Stimulated activated CD4-positive, alpha-beta T cell treated with anti-CD3 and anti-CD28 coated beads, Interleukin-12 subunit alpha, Interleukin-12 subunit beta, amount 100 ng/mL, for 24 hours (primary cell): ENCODE measurements at regions not wholly inside any gene's neighbourhood (a gene's known extent, or its start where the extent isn't known, plus 50 kb on each side); places are given as distances from the start of the nearest gene placed in this dataset.

Source experiments
- DNase-seq, 2 experiments: peaks; one replicate each; pipeline ENCODE4 v3.0.0-alpha.2; 2020; ENCODE audit warnings: low read depth in 2 of 2

DNA sequence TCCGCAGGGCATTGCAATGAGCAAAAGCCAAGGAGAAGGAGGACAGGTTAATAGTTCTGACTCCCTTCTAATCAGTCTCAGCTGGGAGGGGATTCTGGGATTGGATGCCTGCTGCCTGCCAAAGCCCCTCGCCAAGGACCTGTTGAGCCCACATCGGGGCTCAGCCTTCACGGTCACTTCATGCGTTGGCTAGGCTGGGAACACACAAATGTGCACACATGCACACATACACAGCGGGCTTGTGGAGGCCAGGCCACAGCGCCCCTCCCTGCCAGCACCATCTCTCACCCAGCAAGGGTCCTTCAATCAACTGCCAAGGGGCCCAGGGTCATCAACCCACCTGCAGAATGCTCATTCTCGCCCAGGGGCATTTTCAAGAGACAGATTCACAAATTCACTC is 113.9 kb downstream of the C5orf15 start:
- no peak for DNase-seq

DNA sequence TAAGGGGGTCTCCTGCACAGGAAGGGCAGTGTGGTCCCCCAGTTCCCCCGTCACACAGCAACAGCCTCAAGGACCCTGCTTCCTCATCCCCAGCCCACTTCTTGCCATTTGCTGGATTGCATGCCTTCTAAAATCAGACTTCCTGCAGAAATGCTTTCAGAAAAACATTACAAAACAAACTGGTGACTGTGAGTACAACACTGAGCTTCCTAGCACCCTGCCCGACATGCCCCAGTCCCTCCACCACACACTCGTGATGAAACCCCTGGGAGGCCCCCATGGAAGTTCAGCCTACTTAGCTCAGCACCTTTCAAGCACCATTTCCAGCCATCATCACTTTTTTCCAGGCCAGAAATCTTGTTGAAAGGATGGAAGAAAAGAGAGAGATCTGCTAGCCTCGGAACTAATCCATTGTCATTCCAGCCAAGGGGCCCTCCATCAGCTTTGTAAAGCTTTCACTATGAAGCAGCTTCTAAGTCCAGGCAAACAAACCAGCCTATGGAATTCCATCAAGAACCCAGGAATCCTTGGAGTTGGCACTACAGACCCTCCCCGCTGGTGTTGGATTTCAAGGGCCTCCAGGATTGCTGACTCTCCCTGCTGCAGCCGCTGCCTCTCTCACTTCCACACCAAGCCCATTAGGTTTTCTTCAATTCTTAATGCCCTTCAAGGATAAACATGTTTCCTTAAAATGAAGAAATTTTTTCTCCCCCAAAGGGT is 114.6 kb downstream of the C5orf15 start:
- DNase-seq = no peak

DNA sequence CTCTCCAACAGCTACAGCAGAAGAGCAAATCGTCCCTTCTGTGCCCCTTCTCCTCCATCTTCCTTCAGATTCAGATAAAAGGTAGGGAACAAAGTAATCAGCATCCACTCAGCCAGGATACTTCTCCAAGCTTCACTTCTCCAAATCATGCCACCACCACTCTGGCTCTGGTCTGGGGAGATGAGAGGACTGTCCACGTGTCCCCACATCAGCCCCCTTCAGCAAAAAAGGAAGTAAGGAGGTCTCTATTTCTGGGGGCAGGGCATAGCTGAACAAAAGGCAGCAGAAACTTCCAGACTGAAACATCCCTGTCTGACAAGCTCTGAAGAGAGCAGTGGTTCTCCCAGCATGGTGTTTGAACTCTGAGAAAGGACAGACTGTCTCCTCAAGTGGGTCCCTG is 116.9 kb downstream of the C5orf15 start:
- no peak for DNase-seq

DNA sequence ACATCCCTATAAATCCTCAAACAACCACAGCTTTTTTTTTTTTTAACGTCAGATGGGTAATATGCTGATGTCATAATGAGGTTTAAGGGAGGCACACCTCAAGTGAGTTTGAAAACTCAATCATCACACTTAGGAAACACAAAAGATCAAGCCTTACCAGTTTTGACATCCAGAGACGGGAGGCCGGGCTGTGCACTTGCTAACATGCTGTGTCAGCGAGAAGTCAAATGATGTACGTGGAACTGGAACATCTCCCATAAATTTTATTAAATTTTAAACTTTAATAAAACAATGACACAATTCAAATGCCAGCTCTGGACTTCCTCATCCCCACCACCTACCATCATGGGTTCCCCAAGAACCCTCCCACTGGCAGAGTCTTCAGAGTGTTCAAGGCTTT is 117.6 kb downstream of the C5orf15 start:
- DNase-seq = no peak

DNA sequence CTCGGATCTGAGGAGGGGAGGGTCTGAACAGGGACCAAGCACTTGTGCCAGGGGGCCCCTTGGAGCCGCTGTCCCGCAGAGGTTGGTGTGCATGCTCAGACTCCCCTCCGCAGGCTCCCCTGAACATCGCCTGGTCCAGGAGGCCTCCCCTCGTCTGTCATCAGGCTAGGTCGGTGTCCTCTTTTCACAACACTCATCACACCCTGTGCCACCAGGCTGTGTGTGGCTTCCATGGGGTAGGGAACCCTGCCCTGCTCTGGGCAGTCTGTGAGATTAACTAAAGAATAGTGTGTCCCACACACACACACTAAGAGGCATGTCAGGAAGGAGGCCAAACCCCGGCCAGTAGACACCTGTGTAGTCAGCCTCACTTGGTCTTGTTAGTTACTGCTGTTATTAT is 119.3 kb downstream of the C5orf15 start:
- no peak for DNase-seq

DNA sequence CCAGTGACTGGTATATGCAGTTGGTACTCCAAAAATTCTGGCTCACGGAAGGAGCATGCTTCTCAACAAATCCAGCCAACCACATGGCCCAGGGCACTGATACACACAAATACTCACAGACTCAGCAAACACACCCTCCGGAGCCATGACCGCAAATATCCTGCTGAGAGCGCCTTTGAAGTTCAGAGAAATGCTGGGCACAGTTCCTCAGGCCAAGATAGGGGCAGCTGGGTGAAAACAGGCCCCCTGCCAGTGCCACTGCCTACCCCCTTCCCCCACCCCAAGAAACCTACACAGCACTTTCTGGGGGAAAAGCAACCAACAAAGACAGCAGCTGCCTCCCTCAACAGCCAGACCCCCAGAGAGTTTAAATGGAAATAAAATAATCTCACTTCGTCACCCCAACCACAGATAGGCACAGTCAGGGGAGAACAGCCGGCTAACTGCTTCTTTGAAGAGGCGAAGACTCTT is 120.0 kb downstream of the C5orf15 start:
- DNase-seq = no peak

DNA sequence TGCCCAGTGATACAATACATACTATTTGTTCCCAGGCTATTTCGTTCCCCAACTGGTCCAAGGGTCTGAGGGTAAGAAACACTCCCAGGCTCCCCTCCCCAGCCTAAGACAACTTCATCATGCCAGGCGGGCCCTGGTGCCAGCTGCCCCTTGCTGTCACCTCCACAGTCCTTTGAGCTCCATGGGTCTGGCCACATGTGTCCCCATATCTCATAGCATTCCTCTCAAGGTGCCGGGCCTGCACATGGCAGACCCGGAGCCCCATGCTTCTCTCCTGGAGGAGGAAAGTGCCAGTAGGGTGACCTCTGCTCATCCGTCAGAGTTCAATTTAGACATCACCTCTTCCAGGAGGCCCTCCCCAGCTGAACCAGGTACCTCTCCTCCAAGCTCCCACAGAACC is 120.5 kb downstream of the C5orf15 start:
- DNase-seq = no peak

DNA sequence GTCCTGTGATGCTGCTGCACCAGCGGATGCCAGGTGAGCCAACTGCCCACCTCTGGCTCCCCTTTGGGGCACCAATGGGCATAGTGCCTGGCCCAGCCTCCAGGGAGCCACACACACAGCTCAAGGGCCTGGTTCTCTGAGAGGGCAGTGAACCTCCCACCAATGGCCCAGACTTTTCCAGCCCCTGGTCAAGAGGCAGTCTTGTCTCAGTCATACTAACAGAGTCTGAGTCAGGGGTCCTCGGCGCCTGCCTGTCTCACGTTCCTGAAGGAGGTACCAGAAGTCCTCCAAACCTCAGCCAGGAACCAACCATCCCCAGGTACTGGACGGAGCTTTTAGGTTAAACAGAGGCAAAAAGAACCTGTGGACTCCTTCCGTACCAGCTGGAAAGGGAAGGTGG is 121.1 kb downstream of the C5orf15 start:
- DNase-seq = no peak

DNA sequence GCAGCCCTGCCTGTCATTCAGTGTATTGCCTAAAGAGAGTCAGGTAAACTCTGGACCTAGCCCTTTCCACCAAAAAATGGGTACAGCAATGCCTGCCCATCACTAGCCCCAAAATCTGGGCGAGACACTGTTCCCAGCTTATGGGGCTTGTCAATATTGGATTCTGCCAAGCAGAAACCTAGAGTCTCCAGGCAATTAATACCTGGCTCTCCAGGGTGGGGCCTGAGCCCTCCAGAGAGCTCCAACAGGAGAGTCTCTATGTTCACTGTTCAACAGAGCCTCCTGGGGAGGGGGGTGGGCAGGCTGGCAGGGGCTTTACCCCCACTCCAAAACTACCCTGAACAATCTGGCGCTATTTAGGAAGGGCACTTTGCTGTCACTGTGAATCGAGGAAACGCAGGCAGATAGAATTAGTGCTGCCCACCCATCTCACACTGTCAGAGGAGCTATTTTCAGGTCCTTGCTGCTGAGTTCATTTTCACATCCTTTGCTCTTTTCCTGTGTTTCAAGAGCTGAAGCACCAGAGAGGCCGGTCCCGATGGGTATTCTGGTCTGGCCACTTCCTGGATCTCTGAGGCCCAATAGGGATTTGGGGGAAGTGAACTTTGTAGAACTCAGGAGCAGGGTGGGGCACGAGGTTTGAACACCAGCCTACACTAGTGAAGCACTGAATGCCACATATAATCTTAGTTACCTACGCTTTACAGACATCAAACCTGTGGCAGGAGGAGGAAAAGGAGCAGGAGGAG is 121.8 kb downstream of the C5orf15 start:
- no peak for DNase-seq

DNA sequence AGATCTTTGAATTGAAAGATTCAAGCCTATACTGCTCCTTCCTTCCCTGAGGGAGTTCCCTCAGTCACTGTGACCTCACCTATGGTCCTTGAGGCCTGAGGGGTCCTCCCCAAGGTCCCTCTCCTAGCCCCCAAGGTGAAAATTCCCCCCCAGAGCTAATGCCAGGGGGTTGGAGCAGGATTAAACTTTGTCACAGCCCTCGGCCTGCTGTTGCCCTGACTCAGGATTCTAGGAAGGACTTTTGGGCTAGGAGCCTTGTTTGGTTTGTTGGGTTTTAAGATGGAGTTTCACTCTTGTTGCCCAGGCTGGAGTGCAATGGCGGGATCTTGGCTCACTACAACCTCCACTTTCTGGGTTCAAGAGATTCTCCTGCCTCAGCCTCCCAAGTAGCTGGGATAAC is 123.2 kb downstream of the C5orf15 start:
- no peak for DNase-seq

DNA sequence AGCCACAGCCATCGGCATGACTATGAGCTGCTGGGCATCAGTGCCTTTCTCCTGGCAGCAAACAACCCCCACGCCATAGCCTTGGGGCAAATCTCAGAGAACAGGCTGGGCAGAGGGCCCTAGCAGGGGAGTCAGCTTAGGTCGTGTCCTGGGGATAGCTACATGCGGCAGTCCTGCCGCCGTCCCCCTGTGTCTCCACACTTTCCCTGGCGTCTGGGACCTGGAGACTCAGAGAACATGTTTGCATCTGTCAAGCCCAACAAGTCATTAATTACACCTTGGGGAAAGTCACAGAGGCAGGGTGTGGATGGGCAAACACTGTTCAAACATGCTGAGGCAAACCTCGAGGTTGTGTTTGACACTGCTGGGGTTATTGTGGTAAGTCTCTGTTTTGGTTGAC is 123.6 kb downstream of the C5orf15 start:
- no peak for DNase-seq

DNA sequence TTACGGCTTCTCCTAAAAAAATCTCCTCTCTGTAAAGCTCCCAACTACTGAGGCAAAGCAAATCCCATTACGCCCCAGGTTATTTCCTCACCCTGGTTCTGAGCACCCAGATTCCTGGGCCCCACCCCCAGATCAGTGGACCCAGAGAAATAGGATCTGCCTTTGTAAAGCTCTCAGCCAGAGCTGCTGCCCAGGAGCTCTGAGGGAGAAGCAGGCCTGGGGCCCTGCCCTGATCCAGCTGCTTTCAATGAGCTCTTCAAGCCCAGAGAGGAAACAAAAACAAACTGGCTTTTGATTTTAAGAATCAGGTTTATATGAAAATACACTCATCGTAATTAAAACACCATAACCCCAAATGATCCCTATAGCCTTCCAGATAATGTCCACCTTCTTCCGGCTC is 124.5 kb downstream of the C5orf15 start:
- DNase-seq = no peak

DNA sequence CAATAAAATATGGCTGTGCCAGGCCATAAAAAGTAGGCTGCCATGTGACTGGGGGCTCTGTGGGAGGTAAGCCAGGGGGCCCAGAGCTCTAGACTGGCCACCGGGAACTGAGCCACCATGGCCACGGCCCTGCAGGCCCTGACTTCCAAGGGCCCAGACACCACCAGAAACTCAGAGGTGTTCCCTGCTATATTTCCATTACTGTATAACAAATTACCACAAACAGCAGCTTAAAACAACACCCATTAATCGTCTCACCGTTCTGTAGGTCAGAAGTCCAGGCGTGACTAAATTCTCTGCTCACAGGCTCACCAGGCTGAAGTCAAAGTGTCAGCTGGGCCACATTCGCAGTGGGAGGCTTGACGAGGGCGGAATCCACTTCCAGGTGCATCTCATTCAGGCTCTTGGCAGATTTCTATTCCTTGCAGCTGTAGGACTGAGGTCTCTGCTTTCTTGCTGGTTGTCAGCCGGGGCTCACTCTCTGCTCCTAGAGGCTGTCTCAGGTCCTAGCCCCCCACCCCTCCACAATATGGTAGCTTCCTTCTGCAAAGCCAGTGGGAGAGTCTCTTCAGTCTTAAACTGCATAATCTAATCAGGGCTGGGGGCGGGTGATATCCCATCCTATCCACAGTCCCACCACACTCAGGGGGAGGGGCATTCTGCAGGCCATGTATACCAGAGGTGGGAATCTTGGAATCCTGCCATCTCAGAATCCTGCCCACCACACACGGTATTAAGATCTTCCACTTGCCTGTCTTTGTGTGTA is 125.4 kb downstream of the C5orf15 start:
- no peak for DNase-seq

DNA sequence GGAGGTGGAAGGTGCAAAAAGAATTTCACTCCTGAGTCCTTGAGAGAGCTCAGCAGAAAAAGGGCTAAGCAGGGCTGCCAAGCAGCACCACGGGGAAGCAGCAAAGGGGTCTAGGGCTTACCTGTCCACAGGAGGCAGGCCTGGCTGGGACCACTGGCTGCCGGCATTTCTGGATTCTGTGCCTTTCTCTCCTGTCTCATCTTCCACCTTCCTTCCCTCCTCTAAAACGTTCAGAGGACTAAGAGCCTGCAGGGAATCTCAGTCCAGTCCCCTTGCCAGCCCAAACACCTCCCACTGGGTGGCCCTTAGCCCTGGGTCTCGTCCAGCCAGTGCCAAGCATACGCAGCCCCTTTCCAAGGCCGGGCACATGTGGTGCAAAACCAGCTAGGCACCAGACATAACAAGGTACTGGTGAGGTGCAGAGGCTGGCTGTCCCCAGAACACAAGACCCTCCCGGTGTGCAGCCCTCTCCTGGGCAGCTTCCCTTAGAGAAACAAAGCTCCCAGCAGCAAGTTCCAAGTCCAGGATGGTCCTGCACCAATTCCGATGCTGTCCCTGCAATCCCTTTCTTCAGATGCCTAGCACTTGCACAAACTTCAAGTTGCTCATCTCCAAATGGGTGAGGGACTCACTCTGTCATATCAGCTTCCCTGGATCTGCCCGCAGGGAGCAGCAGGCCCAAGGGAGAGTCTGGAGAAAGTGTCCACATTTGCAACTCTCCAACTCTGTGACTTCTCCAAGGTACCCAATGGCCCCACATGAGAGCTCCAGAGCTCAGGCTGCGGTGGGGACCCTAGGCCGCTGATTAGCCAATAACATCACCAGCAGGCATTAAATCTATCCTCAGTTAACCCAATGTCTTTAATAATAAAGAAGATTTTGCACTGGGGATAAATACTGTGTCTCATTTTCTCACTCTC is 126.3 kb downstream of the C5orf15 start:
- DNase-seq = no peak

DNA sequence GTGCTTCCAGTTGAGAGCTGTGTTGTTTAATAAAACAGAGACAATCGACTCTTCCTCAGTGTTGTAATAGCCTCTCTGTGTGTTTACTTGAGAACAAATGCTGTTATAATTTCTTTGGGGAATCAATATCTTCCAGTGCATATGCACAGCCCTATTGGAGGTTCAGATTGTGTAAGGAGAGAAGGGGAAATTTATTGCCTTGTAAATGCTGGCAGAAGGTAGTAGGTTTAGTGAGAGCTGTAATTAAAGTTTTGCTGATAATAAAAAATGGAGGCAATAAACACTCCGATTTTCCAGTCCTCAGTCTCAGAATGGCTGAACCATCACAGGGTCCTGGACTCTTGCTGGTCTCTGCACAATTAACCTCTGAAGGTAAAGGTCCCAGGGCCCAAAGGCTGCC is 128.3 kb downstream of the C5orf15 start:
- no peak for DNase-seq

DNA sequence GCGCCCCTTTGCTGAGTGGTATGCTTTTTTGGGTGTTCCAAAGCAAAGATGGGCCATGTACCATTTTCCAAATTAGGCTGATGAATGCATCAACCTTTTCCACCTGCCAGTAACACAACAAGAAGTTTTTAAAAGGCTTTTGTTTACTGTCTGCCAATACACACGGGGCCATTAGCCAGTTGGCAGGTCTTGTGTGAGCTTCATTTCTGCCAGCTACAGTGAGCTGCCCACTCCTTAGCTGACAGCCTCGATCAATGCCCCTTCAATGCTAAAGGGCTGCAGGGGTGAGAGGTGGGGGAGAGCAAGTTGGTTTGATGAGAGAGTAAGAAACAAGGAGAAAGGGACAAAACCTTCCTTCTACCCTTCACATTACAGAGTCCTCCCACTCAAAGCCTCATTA is 128.7 kb downstream of the C5orf15 start:
- DNase-seq = no peak

DNA sequence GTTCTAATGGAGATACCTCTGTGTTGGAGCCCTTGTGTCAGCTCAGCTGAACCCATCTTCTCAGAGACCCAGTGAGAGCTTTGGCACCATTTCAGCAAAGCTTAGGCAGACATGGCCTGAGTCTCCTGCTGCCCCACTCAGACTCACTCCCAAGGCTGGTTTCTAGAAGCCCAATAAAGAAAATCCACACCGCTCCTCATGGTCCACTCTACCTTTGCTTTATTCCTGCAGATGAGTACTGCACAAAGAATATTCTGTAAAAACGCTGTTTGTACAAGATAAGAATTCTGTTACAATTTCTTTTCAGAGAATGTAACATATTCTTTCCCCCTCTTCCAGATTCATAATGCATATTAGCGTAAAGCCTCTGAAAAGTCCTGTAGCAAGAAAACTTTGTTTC is 129.3 kb downstream of the C5orf15 start:
- DNase-seq = no peak

DNA sequence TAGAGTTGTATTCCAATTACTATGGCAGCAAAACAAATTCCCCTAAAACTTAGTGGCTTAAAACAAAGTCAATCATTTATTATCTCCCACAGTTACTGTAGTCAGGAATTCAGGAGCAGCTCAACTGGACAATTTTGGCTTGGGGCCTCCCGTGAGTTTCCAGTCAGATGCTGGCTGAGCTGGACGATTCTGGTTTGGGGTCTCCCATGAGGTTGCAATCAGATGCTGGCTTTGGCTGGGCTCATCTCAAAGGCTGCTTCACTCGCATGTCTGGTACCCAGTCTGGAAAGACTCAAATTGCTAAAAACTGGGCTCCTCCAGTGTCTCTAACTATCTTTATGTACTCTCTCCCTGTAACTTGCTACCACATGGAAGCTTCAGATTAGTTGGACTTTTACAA is 130.1 kb downstream of the C5orf15 start:
- DNase-seq = no peak

DNA sequence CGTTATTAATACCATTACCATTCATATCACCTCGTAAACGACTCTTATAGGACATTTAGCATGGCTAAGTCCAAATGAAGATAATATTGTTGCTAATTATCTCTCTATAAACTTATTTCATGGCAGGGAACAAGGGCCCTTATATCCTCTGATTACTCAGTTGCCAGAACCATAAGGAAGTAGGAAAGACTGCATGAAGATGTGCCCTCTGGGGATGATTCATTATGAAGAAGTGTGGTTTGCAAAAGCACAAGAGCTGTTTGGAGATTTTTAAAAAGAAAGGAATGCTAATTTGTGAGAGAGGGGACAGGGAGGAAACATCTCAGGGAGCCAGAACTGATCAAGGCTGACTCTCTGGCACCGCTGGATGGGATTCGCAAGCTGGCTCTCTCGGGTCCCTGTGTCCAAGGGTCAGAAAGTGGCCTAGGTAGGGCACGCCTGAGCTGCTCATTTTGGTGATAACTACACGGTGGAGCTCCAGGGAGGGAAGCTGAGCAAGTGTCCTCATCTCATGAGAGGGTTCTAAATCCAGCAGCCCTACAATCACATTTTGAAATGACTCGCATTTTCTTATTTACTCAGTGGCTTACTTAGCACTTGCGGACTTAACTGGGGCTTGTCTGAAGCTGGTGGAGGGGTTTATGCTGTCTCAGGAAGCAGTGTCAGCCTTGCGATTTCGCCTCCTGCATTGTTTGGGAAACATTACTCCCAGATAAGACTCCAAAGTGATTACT is 136.8 kb downstream of the C5orf15 start:
- no peak for DNase-seq

DNA sequence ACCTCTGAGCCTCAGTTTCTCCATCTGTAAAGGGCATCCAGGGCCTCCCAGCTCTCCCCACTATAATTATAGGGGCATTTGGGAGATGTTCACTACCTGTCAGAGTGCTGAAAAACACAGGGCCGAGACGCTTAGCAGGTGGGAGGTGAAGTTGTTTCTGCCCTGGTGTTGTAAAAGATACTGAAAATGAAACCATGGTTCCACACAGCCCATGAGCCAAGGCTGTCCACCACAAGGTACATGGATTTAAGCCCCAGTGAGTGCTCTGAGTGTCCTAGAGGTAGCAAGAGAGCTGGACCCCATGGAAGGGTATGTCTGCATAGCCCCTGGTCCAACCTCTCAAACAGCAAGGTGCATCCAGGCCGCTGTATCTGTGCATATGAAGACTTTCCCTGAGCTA is 137.5 kb downstream of the C5orf15 start:
- no peak for DNase-seq

DNA sequence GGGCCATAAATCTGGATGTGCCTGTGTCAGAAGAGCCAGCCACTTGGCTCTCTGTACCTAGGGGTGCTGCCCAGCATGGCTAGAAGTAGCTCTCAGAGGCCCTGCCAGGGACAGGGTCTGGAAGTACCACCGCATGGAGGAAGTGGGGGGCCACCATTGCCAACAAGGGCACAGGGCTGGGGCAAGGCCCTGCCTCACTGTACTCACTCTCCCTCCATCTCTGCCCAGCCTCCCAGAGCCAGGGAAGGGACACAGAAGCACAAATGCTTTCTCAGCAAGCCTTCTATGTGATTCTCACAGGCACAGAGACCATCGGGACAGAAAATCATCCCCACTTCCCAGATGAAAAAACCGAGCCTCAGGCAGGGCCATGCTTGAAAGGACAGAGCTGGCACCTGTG is 138.1 kb downstream of the C5orf15 start:
- no peak for DNase-seq
